ENCODE measurements at regions not wholly inside any gene's neighbourhood (a gene's known extent, or its start where the extent isn't known, plus 50 kb on each side); places are given as distances from the start of the nearest gene placed in this dataset.
"Not testable (repeated sequence)": the region's sequence is repeated elsewhere in the genome, so short reads cannot be mapped to it uniquely, and the experiment has no call there.

GRCh38 chr5:124796495-124796894, 50.1 kb upstream of the ZNF608 start:
- no peak for DNase-seq

- DNase-seq, result no peak
Measured at GRCh38 chr5:124797665-124798087, 51.2 kb upstream of the ZNF608 start.

- no peak for DNase-seq
Measured at GRCh38 chr5:124798890-124799289, 52.5 kb upstream of the ZNF608 start.

- no peak for DNase-seq
Measured at GRCh38 chr5:124801551-124801950, 55.1 kb upstream of the ZNF608 start.

GRCh38 chr5:124803617-124804323, 57.3 kb upstream of the ZNF608 start:
- DNase-seq, result no peak

- DNase-seq, result no peak
Measured at GRCh38 chr5:124806026-124806372, 59.6 kb upstream of the ZNF608 start.

GRCh38 chr5:124806373-124807077, 60.1 kb upstream of the ZNF608 start:
- DNase-seq, result no peak

GRCh38 chr5:124808842-124809268, 62.4 kb upstream of the ZNF608 start:
- no peak for DNase-seq

GRCh38 chr5:124810396-124811006, 64.1 kb upstream of the ZNF608 start:
- no peak for DNase-seq

- DNase-seq, result no peak
Measured at GRCh38 chr5:124812771-124813358, 66.4 kb upstream of the ZNF608 start.

- no peak for DNase-seq
Measured at GRCh38 chr5:124816381-124816780, 69.9 kb upstream of the ZNF608 start.

GRCh38 chr5:124819201-124819600, 72.8 kb upstream of the ZNF608 start:
- no peak for DNase-seq

GRCh38 chr5:124822647-124823046, 76.2 kb upstream of the ZNF608 start:
- DNase-seq, result no peak

- no peak for DNase-seq
Measured at GRCh38 chr5:124823380-124823779, 76.9 kb upstream of the ZNF608 start.

GRCh38 chr5:124824637-124825158, 78.3 kb upstream of the ZNF608 start:
- DNase-seq, result no peak

- DNase-seq, result no peak
Measured at GRCh38 chr5:124825250-124825982, 79.0 kb upstream of the ZNF608 start.

GRCh38 chr5:124825983-124826337, 79.5 kb upstream of the ZNF608 start:
- DNase-seq, result no peak

GRCh38 chr5:124828731-124829234, 82.3 kb upstream of the ZNF608 start:
- DNase-seq, result no peak

GRCh38 chr5:124831687-124832240, 85.3 kb upstream of the ZNF608 start:
- no peak for DNase-seq

GRCh38 chr5:124832510-124832909, 86.1 kb upstream of the ZNF608 start:
- no peak for DNase-seq

GRCh38 chr5:124836314-124836713, 89.9 kb upstream of the ZNF608 start:
- not testable (repeated sequence) for DNase-seq

- no peak for DNase-seq
Measured at GRCh38 chr5:124839371-124839998, 93.0 kb upstream of the ZNF608 start.

Measured in activated CD4-positive, CD25-positive, alpha-beta regulatory T cell (primary cell).